NCI-H1105 (cell line): ENCODE measurements at regions not wholly inside any gene's neighbourhood (a gene's known extent, or its start where the extent isn't known, plus 50 kb on each side); places are given as distances from the start of the nearest gene placed in this dataset.

Experiments
- DNase-seq: peaks from one replicate; lab custom pipeline; 2025; lab: John Stamatoyannopoulos, UW

GRCh38 chr11:98564233-98564632, 456.5 kb upstream of the CNTN5 start:
- DNase-seq: no peak

- no peak for DNase-seq
These were observed 455.9 kb upstream of the CNTN5 start for GRCh38 chr11:98564881-98565280.

- DNase-seq: no peak
These were observed 455.4 kb upstream of the CNTN5 start for GRCh38 chr11:98565311-98565710.

- DNase-seq: no peak
These were observed 453.8 kb upstream of the CNTN5 start for GRCh38 chr11:98566978-98567377.

- DNase-seq: no peak
These were observed 452.7 kb upstream of the CNTN5 start for GRCh38 chr11:98568013-98568412.

- no peak for DNase-seq
These were observed 447.8 kb upstream of the CNTN5 start for GRCh38 chr11:98572941-98573340.

GRCh38 chr11:98587884-98588283, 432.9 kb upstream of the CNTN5 start:
- DNase-seq: no peak

- DNase-seq: no peak
These were observed 430.8 kb upstream of the CNTN5 start for GRCh38 chr11:98589967-98590366.

- no peak for DNase-seq
These were observed 420.6 kb upstream of the CNTN5 start for GRCh38 chr11:98600103-98600502.

GRCh38 chr11:98600786-98601773, 419.7 kb upstream of the CNTN5 start:
- no peak for DNase-seq

GRCh38 chr11:98616098-98616655, 404.6 kb upstream of the CNTN5 start:
- no peak for DNase-seq

- no peak for DNase-seq
These were observed 399.0 kb upstream of the CNTN5 start for GRCh38 chr11:98621767-98622166.

GRCh38 chr11:98625526-98625925, 395.2 kb upstream of the CNTN5 start:
- no peak for DNase-seq

GRCh38 chr11:98630736-98631135, 390.0 kb upstream of the CNTN5 start:
- no peak for DNase-seq

GRCh38 chr11:98657711-98658110, 363.0 kb upstream of the CNTN5 start:
- DNase-seq: no peak

- no peak for DNase-seq
These were observed 361.3 kb upstream of the CNTN5 start for GRCh38 chr11:98659431-98659830.

- no peak for DNase-seq
These were observed 346.4 kb upstream of the CNTN5 start for GRCh38 chr11:98674390-98674789.

GRCh38 chr11:98679673-98680072, 341.1 kb upstream of the CNTN5 start:
- no peak for DNase-seq

- no peak for DNase-seq
These were observed 319.2 kb upstream of the CNTN5 start for GRCh38 chr11:98701541-98701940.

- no peak for DNase-seq
These were observed 316.8 kb upstream of the CNTN5 start for GRCh38 chr11:98703779-98704556.

- DNase-seq: no peak
These were observed 310.7 kb upstream of the CNTN5 start for GRCh38 chr11:98710026-98710425.

- DNase-seq: no peak
These were observed 309.8 kb upstream of the CNTN5 start for GRCh38 chr11:98710986-98711385.

- no peak for DNase-seq
These were observed 299.8 kb upstream of the CNTN5 start for GRCh38 chr11:98720951-98721350.
